Prostate gland (tissue), 2 donors: ENCODE measurements at regions not wholly inside any gene's neighbourhood (a gene's known extent, or its start where the extent isn't known, plus 50 kb on each side); places are given as distances from the start of the nearest gene placed in this dataset.

Experiments used
- DNase-seq: peaks from one replicate; pipeline ENCODE4 v3.0.0-alpha.2; 2019; ENCODE audit warnings: low spot score
- H3K27ac ChIP-seq, 2 donors: fragments of 200-600 bp; sonication (generic); 2 replicates each; pipeline ENCODE4 v1.5.1; 2017 to 2019
- H3K27me3 ChIP-seq: fragments of 200-600 bp; sonication (generic); replicated peaks from 2 replicates; pipeline ENCODE4 v1.5.1; 2019; ENCODE audit not compliant: insufficient read depth
- H3K36me3 ChIP-seq, 2 donors: fragments of 200-600 bp; sonication (generic); 1 replicate in 1 of 2; 2 replicates in 1 of 2; pipeline versions ENCODE4 v1.5.1 to v1.8.1; 2017 to 2019
- H3K4me1 ChIP-seq: fragments of 200-600 bp; sonication (generic); replicated peaks from 2 replicates; pipeline ENCODE4 v1.5.1; 2019
- H3K4me3 ChIP-seq, 2 donors: fragments of 200-600 bp; sonication (generic); 2 replicates each; pipeline ENCODE4 v1.5.1; 2017 to 2019
- H3K9me3 ChIP-seq: fragments of 200-600 bp; sonication (generic); 2 replicates; pipeline ENCODE4 v1.5.1; 2017
- CTCF ChIP-seq, 4 experiments: fragments of 200-600 bp in 2 of 4; fragments of 450-650 bp in 2 of 4; sonication (generic) in 2 of 4; IDR thresholded peaks; 1 replicate in 3 of 4; 2 replicates in 1 of 4; pipeline ENCODE4 v1.5.1; 2016 to 2019; ENCODE audit warnings: antibody characterized with exemption in 4 of 4, mild to moderate bottlenecking in 2 of 4, moderate library complexity in 2 of 4
- POLR2A ChIP-seq: fragments of 450-650 bp; IDR thresholded peaks from one replicate; pipeline ENCODE4 v1.6.1; 2016; ENCODE audit warnings: antibody characterized with exemption, mild to moderate bottlenecking
- POLR2AphosphoS5 ChIP-seq: sonication (generic); formaldehyde crosslinking; IDR thresholded peaks from one replicate; pipeline ENCODE4 v1.6.1; 2017; ENCODE audit warnings: antibody characterized with exemption
- WGBS: methylation state at CpG from one replicate; pipeline ENCODE4 v1.1.5; 2018; 5-methylcytosine and 5-hydroxymethylcytosine counted together
- intact Hi-C: fragments of 100-400 bp; cut with DNase I; formaldehyde crosslinking; loops from one replicate; pipeline ENCODE4 v1.14.2; 2022

GRCh38 chr2:56025469-56026193 lies 102.0 kb upstream of the EFEMP1 start:
- TF ChIP-seq CTCF (IDR thresholded peaks at IDR 0.05), result no peak
- no peak for TF ChIP-seq POLR2AphosphoS5
- TF ChIP-seq POLR2A, result no peak
- H3K4me3 ChIP-seq, result no peak overlapping the region
- intact Hi-C loops, result no loop called here
- no peak overlapping the region for H3K27ac ChIP-seq
- no peaks in the 10 kb centered on the region for H3K36me3 ChIP-seq
- H3K9me3 ChIP-seq, result no peaks in the 10 kb centered on the region
- DNase-seq, result no peak
- H3K27me3 ChIP-seq, result no peaks in the 10 kb centered on the region
- WGBS, result 52% methylated on average over 1 of the region's 1 CpG
- no peaks in the 10 kb centered on the region for H3K4me1 ChIP-seq

- Histone ChIP-seq H3K4me1 (no peaks in the 10 kb centered on the region), H3K27me3 (no peaks in the 10 kb centered on the region), H3K4me3 (no peak overlapping the region), H3K9me3 (no peaks in the 10 kb centered on the region), H3K36me3 (no peaks in the 10 kb centered on the region), H3K27ac (no peak overlapping the region)
- TF ChIP-seq POLR2AphosphoS5, result no peak
- no peak for TF ChIP-seq POLR2A
- TF ChIP-seq CTCF (IDR thresholded peaks at IDR 0.05), result no peak
- DNase-seq, result no peak
- WGBS, result 89% methylated on average over 2 of the region's 2 CpGs
- intact Hi-C loops, result no loop called here
Measured at GRCh38 chr2:56026828-56027227, 103.2 kb upstream of the EFEMP1 start.

GRCh38 chr2:56030062-56030461 lies 106.5 kb upstream of the EFEMP1 start:
- Histone ChIP-seq H3K4me3 (no peak overlapping the region), H3K4me1 (no peaks in the 10 kb centered on the region), H3K36me3 (no peaks in the 10 kb centered on the region), H3K27me3 (no peaks in the 10 kb centered on the region), H3K9me3 (no peaks in the 10 kb centered on the region), H3K27ac (no peak overlapping the region)
- WGBS, result 88% methylated on average over 5 of the region's 5 CpGs
- intact Hi-C loops, result no loop called here
- TF ChIP-seq CTCF (IDR thresholded peaks at IDR 0.05) (no peak), POLR2A (no peak), POLR2AphosphoS5 (no peak)
- DNase-seq, result no peak

GRCh38 chr2:56030901-56031300 lies 107.3 kb upstream of the EFEMP1 start:
- Histone ChIP-seq H3K9me3 (no peaks in the 10 kb centered on the region), H3K4me1 (no peaks in the 10 kb centered on the region), H3K36me3 (no peaks in the 10 kb centered on the region), H3K27ac (no peak overlapping the region), H3K4me3 (no peak overlapping the region), H3K27me3 (no peaks in the 10 kb centered on the region)
- intact Hi-C loops, result no loop called here
- no peak for TF ChIP-seq POLR2AphosphoS5
- TF ChIP-seq POLR2A, result no peak
- TF ChIP-seq CTCF (IDR thresholded peaks at IDR 0.05), result no peak
- DNase-seq, result no peak
- WGBS, result 86% methylated on average over 5 of the region's 5 CpGs

GRCh38 chr2:56034258-56034657 lies 110.7 kb upstream of the EFEMP1 start:
- no peaks in the 10 kb centered on the region for H3K4me1 ChIP-seq
- intact Hi-C loops, result no loop called here
- no peaks in the 10 kb centered on the region for H3K36me3 ChIP-seq
- H3K27ac ChIP-seq, result no peak overlapping the region
- H3K9me3 ChIP-seq, result no peaks in the 10 kb centered on the region
- DNase-seq, result no peak
- TF ChIP-seq POLR2AphosphoS5, result no peak
- WGBS, result 46% methylated on average over 3 of the region's 3 CpGs
- H3K27me3 ChIP-seq, result no peaks in the 10 kb centered on the region
- H3K4me3 ChIP-seq, result no peak overlapping the region
